ENCODE measurements at regions not wholly inside any gene's neighbourhood (a gene's known extent, or its start where the extent isn't known, plus 50 kb on each side); places are given as distances from the start of the nearest gene placed in this dataset.

- TF ChIP-seq, protein P1, sequence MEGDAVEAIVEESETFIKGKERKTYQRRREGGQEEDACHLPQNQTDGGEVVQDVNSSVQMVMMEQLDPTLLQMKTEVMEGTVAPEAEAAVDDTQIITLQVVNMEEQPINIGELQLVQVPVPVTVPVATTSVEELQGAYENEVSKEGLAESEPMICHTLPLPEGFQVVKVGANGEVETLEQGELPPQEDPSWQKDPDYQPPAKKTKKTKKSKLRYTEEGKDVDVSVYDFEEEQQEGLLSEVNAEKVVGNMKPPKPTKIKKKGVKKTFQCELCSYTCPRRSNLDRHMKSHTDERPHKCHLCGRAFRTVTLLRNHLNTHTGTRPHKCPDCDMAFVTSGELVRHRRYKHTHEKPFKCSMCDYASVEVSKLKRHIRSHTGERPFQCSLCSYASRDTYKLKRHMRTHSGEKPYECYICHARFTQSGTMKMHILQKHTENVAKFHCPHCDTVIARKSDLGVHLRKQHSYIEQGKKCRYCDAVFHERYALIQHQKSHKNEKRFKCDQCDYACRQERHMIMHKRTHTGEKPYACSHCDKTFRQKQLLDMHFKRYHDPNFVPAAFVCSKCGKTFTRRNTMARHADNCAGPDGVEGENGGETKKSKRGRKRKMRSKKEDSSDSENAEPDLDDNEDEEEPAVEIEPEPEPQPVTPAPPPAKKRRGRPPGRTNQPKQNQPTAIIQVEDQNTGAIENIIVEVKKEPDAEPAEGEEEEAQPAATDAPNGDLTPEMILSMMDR (IDR thresholded peaks at IDR 0.05), result no peak
- no peak for TF ChIP-seq POLR2A (IDR thresholded peaks at IDR 0.05)
These were observed 198.5 kb upstream of the FBN2 start for GRCh38 chr5:128736553-128736952.

Data from testis (tissue), 2 donors.